RPMI7951 (cell line): ENCODE measurements at regions not wholly inside any gene's neighbourhood (a gene's known extent, or its start where the extent isn't known, plus 50 kb on each side); places are given as distances from the start of the nearest gene placed in this dataset.
"Not testable (repeated sequence)": the region's sequence is repeated elsewhere in the genome, so short reads cannot be mapped to it uniquely, and the experiment has no call there.

ENCODE experiments used
- DNase-seq: peaks from one replicate; pipeline ENCODE4 v3.0.0-alpha.2; 2012; ENCODE audit warnings: low read depth

DNA sequence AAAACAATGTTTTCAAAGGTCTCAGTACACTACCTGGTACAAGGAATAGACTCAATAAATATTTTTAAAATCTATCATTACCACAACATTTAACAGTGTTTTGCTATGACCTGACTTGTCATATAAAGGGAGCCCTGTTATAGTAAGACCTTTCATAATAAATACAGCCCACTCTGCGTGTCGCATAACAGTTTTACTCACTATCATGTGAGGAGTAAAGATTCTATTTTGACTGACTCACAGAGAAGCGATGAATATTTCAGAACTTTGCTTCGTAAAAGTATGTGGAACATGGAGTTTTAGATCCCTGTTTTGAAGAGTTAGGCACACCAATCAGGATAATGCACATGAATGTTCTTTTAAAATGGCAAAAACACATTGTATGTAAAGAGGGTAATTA lies 531.2 kb downstream of the KCNA4 start:
- peak; percentile 1 for DNase-seq

GRCh38 chr11:29484548-29484947 lies 532.3 kb downstream of the KCNA4 start:
- DNase-seq, result no peak

GRCh38 chr11:29483831-29484230 lies 533.0 kb downstream of the KCNA4 start:
- DNase-seq, result no peak

DNA sequence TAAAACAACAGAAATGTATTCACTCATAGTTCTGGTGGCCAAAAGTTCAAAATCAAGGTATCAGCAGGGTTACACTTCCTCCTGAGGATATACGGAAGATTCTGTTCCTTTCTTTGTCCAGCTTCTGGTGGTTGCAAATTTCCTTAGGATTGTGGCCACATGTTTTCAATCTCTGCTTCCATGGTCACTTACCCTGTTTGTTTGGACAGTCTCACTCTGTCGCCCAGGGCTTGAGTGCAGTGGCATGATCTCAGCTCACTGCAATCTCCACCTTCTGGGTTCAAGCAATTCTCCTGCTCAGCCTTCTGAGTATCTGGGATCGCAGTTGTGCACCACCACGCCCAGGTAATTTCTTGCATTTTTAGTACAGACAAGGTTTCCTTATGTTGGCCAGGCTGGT lies 534.3 kb downstream of the KCNA4 start:
- DNase-seq, result no peak

GRCh38 chr11:29481738-29482137 lies 535.1 kb downstream of the KCNA4 start:
- DNase-seq, result no peak

DNA sequence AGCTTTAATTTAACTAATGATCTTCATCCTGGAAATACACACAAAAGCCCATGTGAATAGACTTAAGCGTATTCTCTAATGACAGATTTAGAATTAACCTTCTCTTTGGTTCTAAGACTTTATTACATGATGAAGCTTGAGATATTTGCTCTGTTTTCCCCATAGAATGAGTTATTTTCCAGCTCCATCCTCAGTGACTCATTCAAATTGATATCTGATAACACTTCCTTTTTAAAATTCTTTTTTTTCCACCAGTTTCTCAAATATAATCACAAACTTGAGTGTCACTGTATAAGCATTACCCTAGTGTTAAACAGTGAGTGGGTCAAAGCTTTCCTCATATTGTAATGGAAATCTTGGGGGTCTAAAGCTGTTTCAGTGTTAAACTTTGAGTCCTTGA lies 535.8 kb downstream of the KCNA4 start:
- no peak for DNase-seq

GRCh38 chr11:29458252-29458651 lies 558.6 kb downstream of the KCNA4 start:
- no peak for DNase-seq

DNA sequence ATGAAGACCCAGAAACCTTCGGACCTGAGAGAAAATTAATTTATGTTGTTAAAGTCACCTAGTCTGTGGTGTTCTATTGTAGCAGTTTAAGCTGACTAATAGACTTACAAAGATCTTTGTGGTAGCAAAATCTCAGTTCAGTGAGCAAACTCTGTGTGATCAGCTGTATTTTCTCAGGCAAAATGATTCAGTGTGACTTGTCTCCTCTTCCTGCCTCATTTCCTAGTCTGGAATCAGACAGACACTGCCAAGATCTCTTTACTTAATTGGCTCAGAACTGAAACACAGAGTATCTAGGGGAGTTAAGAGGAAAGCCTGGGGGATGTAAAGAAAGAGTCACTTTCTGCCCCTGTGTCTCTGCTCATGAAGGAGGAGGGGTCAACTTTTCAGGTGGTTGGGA lies 564.7 kb downstream of the KCNA4 start:
- DNase-seq, result peak; percentile 4

DNA sequence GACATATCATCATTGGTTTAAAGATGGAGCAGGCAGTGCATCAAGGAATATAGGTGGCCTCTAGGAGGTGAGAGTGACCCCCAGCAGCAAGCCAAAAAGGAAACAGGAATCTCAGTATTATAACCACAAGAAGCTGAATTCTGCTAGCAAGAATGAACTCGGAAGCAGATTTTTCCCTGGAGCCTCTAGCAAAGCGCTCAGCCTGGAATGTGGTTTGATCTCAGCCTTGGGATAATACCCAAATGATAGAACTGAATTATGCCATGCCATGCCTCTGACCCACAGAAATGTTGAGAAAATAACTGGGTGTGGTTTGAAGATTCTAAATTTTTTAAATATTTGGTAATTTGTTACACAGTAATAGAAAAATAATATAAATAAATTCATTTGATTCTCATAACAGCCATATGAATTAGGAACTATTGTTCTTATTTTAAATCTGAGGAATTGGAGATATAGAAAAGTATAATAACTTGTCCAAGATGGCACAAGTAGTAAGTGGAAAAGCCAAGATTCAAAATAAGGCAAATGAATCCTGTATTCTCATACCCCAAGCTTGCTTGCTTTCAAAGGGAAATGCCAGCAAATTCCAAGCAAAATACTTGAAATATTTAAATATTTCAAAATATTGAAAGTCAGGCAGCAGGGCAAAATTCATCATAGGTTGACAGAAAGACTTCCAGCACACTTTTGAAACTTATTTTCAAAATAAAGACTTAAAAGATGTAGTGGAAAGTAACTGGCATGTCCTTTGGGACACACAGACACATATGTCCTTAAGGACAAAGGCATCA lies 567.4 kb downstream of the KCNA4 start:
- DNase-seq, result no peak

- no peak for DNase-seq
Measured at GRCh38 chr11:29448246-29448877, 568.5 kb downstream of the KCNA4 start.

DNA sequence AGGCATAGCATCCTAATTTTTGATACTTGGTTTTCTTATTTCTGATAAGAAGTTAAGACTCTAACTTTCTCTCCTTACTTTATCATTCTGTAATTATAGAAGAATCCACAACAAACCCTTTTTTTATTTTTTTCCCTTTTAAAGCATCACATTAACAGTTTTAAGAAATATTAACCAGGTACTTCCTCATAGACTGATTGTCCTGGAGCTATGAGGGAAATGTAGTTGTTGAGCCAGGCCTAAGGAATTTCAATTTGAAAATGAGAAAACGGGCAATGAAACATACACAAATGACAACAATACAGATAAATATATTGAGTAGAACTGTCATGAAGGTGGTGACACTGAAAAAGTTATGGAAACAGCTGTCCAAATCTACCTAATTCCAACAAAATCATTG lies 569.0 kb downstream of the KCNA4 start:
- DNase-seq, result no peak

- no peak for DNase-seq
Measured at GRCh38 chr11:29446132-29446531, 570.7 kb downstream of the KCNA4 start.

DNA sequence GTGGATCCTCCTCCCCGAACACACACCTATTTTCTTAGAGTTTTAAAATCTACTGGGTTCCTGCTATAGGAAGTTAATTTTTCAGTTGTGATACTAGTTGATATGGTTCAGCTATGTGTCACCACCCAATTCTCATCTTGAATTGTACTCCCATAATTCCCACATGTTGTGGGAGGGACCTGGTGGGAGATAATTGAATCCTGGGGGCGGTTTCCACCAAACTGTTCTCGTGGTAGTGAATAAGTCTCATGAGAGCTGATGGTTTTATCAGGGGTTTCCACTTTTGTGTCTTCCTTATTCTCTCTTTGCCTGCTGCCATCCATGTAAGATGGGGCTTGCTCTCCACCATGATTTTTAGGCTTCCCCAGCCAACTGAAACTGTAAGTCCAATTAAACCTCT lies 571.6 kb downstream of the KCNA4 start:
- DNase-seq, result not testable (repeated sequence)

DNA sequence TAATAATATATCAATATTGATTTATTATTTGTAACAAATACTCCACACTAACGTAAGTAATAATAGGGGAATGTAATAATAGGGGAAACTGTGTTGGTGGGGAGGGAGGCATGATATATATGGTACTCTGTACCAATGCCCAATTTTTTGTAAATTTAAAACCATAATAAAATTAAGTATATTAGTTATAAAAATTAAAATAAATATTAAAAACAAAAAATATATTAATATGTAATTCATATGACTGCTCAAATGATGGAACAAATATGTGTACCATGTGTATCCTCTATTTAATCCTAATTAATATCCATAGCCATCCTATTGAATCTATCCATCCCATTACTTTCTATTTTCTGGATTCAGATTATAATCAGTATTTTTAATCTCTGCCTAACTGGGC lies 578.0 kb downstream of the KCNA4 start:
- DNase-seq, result no peak

GRCh38 chr11:29435421-29435820 lies 581.4 kb downstream of the KCNA4 start:
- DNase-seq, result no peak

GRCh38 chr11:29432719-29433325 lies 584.0 kb downstream of the KCNA4 start:
- peak; percentile 15 for DNase-seq

DNA sequence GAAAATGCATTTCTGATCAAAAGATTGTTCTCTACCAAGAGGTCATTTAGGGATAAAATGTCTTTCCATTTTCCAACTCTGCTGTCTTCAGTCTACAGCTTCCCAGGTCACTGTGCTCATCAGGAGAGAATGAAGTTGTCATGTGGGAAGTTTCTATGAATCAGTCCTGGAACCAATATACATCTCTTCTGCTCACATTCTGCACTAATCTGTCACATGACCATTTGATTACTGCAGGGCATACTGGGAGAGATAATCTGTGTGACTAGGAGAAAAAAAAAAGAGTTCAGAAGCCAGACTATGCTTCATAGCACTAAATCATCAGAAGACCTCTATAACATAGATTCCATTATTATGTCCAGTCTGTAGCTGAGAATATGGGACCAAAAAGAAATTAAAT lies 611.5 kb downstream of the KCNA4 start:
- DNase-seq, result no peak

DNA sequence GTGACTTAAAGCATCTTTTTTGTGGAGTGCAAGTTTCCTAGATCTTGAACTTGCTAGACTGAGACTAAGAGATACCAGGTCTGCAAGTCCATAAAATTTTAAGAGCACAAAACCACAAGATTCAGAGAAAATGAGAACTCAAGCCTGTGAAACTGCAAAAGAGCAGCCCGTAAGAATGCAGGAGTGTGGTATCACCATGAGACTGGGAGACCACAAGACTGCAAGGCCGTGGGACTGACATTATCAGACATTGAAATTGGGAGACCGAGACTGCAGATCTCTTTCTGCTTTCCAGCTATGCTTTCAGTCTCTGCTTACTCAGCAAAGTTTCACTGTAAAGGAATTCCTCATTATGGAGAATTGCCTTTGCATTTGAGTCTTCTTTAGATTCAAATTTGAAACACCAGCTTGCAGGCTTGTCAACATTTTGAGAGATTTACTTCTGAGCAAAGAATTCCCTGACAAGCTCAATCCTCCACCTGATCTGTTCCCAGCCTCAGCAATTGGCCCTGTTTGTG lies 621.2 kb downstream of the KCNA4 start:
- no peak for DNase-seq

GRCh38 chr11:29389793-29390192 lies 627.0 kb downstream of the KCNA4 start:
- DNase-seq, result no peak

- no peak for DNase-seq
Measured at GRCh38 chr11:29373725-29374124, 643.1 kb downstream of the KCNA4 start.

DNA sequence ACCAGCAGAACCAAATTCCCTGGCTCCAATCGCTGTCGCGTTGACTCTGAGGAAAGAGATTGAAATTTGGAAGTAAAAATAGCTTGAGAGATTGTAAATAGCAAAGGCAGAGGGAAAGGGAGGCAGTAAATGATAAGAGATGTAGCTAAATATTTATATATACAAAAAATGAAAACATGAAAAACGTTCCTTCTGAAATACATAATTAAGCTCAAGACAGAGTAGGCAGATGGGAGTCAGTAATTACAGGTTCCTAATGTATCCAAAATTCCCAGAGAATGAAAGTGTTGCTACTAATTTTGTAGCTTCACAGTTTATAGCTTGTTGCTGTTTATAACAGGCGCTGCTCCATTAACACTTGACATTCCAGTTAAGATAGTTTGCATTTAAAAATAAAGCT lies 648.7 kb downstream of the KCNA4 start:
- no peak for DNase-seq

DNA sequence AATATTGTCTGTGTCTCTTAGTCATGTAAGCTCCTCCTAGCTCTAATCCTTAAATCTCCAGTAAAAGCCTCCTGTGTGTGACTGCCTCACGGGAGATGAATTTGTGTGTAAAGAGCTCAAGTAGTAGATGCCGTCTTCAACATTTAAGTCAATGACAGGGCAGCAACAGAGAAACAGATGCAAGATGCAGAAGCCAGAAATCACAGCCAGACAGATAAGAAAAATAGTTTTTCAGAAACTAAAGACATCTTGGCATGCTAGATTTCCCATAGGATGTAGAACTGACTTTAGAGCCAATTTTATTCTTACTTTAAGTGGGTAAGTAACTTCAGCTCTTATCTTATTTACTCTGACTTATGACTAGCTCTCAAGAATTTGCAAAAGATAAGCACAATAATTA lies 652.8 kb downstream of the KCNA4 start:
- DNase-seq, result no peak

- DNase-seq, result no peak
Measured at GRCh38 chr11:29361369-29361768, 655.5 kb downstream of the KCNA4 start.
